Liver (tissue), 3 donors: ENCODE measurements at regions not wholly inside any gene's neighbourhood (a gene's known extent, or its start where the extent isn't known, plus 50 kb on each side); places are given as distances from the start of the nearest gene placed in this dataset.

ENCODE experiments used
- CTCF ChIP-seq: fragments of 150-350 bp; IDR thresholded peaks from 2 replicates; pipeline ENCODE4 v1.5.1; 2017; ENCODE audit warnings: improper control_type of control experiment, low read depth, low read length; ENCODE audit not compliant: missing input control
- GABPA ChIP-seq, 2 donors: IDR thresholded peaks in 1 of 2; conservative IDR thresholded peaks in 1 of 2; 2 replicates each; pipeline ENCODE4 v1.6.1; 2016; ENCODE audit warnings: antibody characterized with exemption in 2 of 2, mild to moderate bottlenecking in 1 of 2, moderate library complexity in 1 of 2
- JUND ChIP-seq, 2 donors: IDR thresholded peaks; 2 replicates each; pipeline ENCODE4 v1.6.1; 2016; ENCODE audit warnings: antibody characterized with exemption in 2 of 2
- RAD21 ChIP-seq, 2 donors: IDR thresholded peaks; 2 replicates each; pipeline ENCODE4 v1.6.1; 2016; ENCODE audit warnings: antibody characterized with exemption in 2 of 2, mild to moderate bottlenecking in 2 of 2
- REST ChIP-seq: IDR thresholded peaks from 2 replicates; pipeline ENCODE4 v1.6.1; 2016; ENCODE audit warnings: antibody characterized with exemption, mild to moderate bottlenecking
- RXRA ChIP-seq, 2 donors: IDR thresholded peaks; 2 replicates each; pipeline ENCODE4 v1.6.1; 2017 to 2018; ENCODE audit warnings: antibody characterized with exemption in 2 of 2, mild to moderate bottlenecking in 1 of 2
- TAF1 ChIP-seq: conservative IDR thresholded peaks from 2 replicates; pipeline ENCODE4 v1.6.1; 2016; ENCODE audit warnings: antibody characterized with exemption, mild to moderate bottlenecking
- YY1 ChIP-seq: IDR thresholded peaks from 2 replicates; pipeline ENCODE4 v1.6.1; 2016; ENCODE audit warnings: antibody characterized with exemption, mild to moderate bottlenecking
- ZBTB33 ChIP-seq: IDR thresholded peaks from 2 replicates; pipeline ENCODE4 v1.6.1; 2016; ENCODE audit warnings: antibody characterized with exemption
- TF ChIP-seq, protein P1 (sequence below): IDR thresholded peaks from 2 replicates; pipeline ENCODE4 v1.6.1; 2016; ENCODE audit warnings: antibody characterized with exemption
- TF ChIP-seq, protein P2 (sequence below): IDR thresholded peaks from 2 replicates; pipeline ENCODE4 v1.6.1; 2016; ENCODE audit warnings: antibody characterized with exemption
- donor health status: healthy.
- donor health status: healthy.

DNA sequence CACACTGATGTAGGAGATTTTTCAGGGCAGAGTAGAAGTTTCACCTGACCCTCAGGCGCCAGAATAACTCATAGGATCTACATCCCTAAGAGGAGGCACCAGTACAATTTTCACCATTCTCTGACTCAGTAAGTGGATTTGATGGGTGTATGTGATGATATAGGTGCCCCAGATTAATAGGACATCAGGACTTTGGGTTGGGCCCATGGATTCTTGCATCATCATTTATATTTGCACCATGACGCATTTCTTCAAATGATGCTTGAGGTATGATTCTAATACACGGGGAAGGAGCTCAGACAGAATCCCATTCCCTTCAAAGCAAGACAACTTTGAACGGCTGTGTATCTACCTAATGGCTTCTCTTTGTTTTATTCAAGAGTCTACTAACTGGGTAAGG, 173.2 kb downstream of the TMEM114 start:
- TF ChIP-seq CTCF (no peak), JUND (IDR thresholded peaks at IDR 0.05) (no peak), ZBTB33 (no peak), YY1 (no peak), REST (no peak), TAF1 (no peak), RAD21 (IDR thresholded peaks at IDR 0.05) (no peak), GABPA (IDR thresholded peaks at IDR 0.05 in 1 of 2, conservative IDR thresholded peaks at IDR 0.05 in 1 of 2) (no peak), RXRA (IDR thresholded peaks at IDR 0.05) (no peak)
- TF ChIP-seq, protein P1, sequence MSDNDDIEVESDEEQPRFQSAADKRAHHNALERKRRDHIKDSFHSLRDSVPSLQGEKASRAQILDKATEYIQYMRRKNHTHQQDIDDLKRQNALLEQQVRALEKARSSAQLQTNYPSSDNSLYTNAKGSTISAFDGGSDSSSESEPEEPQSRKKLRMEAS: no peak
- TF ChIP-seq, protein P2, sequence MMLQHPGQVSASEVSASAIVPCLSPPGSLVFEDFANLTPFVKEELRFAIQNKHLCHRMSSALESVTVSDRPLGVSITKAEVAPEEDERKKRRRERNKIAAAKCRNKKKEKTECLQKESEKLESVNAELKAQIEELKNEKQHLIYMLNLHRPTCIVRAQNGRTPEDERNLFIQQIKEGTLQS: no peak
